ENCODE measurements at regions not wholly inside any gene's neighbourhood (a gene's known extent, or its start where the extent isn't known, plus 50 kb on each side); places are given as distances from the start of the nearest gene placed in this dataset.
"Not testable (repeated sequence)": the region's sequence is repeated elsewhere in the genome, so short reads cannot be mapped to it uniquely, and the experiment has no call there.

- DNase-seq (ENCODE audit: low spot score): no peak
These were observed 266.7 kb upstream of the AMIGO2 start for GRCh38 chr12:47346251-47347019.

- no peak for DNase-seq (ENCODE audit: low spot score)
These were observed 264.2 kb upstream of the AMIGO2 start for GRCh38 chr12:47343684-47344567.

- no peak for DNase-seq (ENCODE audit: low spot score)
These were observed 260.8 kb upstream of the AMIGO2 start for GRCh38 chr12:47340411-47341015.

GRCh38 chr12:47337581-47337980 is 257.8 kb upstream of the AMIGO2 start:
- DNase-seq (ENCODE audit: low spot score): no peak

GRCh38 chr12:47333271-47333858 is 253.6 kb upstream of the AMIGO2 start:
- DNase-seq (ENCODE audit: low spot score): not testable (repeated sequence)

GRCh38 chr12:47328831-47329545 is 249.2 kb upstream of the AMIGO2 start:
- DNase-seq (ENCODE audit: low spot score): no peak

- DNase-seq (ENCODE audit: low spot score): no peak
These were observed 246.4 kb upstream of the AMIGO2 start for GRCh38 chr12:47326190-47326589.

GRCh38 chr12:47323802-47324201 is 244.0 kb upstream of the AMIGO2 start:
- no peak for DNase-seq (ENCODE audit: low spot score)

GRCh38 chr12:47321436-47321835 is 241.7 kb upstream of the AMIGO2 start:
- DNase-seq (ENCODE audit: low spot score): no peak

- no peak for DNase-seq (ENCODE audit: low spot score)
These were observed 240.0 kb upstream of the AMIGO2 start for GRCh38 chr12:47319746-47320145.

- DNase-seq (ENCODE audit: low spot score): no peak
These were observed 239.2 kb upstream of the AMIGO2 start for GRCh38 chr12:47318963-47319362.

- no peak for DNase-seq (ENCODE audit: low spot score)
These were observed 237.6 kb upstream of the AMIGO2 start for GRCh38 chr12:47317175-47317915.

- no peak for DNase-seq (ENCODE audit: low spot score)
These were observed 236.9 kb upstream of the AMIGO2 start for GRCh38 chr12:47316609-47317049.

GRCh38 chr12:47314996-47315395 is 235.2 kb upstream of the AMIGO2 start:
- no peak for DNase-seq (ENCODE audit: low spot score)

- no peak for DNase-seq (ENCODE audit: low spot score)
These were observed 233.2 kb upstream of the AMIGO2 start for GRCh38 chr12:47312808-47313426.

- no peak for DNase-seq (ENCODE audit: low spot score)
These were observed 232.4 kb upstream of the AMIGO2 start for GRCh38 chr12:47312147-47312546.

- no peak for DNase-seq (ENCODE audit: low spot score)
These were observed 231.8 kb upstream of the AMIGO2 start for GRCh38 chr12:47311568-47311967.

- DNase-seq (ENCODE audit: low spot score): no peak
These were observed 231.3 kb upstream of the AMIGO2 start for GRCh38 chr12:47311010-47311409.

GRCh38 chr12:47308672-47309071 is 228.9 kb upstream of the AMIGO2 start:
- no peak for DNase-seq (ENCODE audit: low spot score)

- peak; percentile 33 for DNase-seq (ENCODE audit: low spot score)
These were observed 228.1 kb upstream of the AMIGO2 start for GRCh38 chr12:47307680-47308399.

All from kidney capillary endothelial cell (primary cell).